Astrocyte (in vitro differentiated cells and primary cell): ENCODE measurements at regions not wholly inside any gene's neighbourhood (a gene's known extent, or its start where the extent isn't known, plus 50 kb on each side); places are given as distances from the start of the nearest gene placed in this dataset.

ENCODE experiments used
- DNase-seq: peaks from one replicate; pipeline ENCODE4 v3.0.0-alpha.2; 2010; ENCODE audit warnings: low read depth
- FAIRE-seq: peaks from 2 replicates; lab custom pipeline; 2011; peaks lifted over from hg19 to GRCh38; lab: Jason Lieb, UNC
- H2AFZ ChIP-seq: 2 replicates; pipeline ENCODE4 v1.6.0; 2012; ENCODE audit warnings: low read depth, low read length, inconsistent platforms
- H3K27ac ChIP-seq: 2 replicates; pipeline ENCODE4 v1.5.1; 2011; ENCODE audit warnings: low read depth, low read length, inconsistent platforms
- H3K27me3 ChIP-seq: 2 replicates; pipeline ENCODE4 v1.6.0; 2011; ENCODE audit warnings: low read length, inconsistent platforms; ENCODE audit not compliant: insufficient read depth
- H3K36me3 ChIP-seq: 2 replicates; pipeline ENCODE4 v1.5.1; 2011; ENCODE audit warnings: low read length, inconsistent platforms; ENCODE audit not compliant: insufficient read depth
- H3K4me1 ChIP-seq: 2 replicates; pipeline ENCODE4 v1.5.1; 2011; ENCODE audit warnings: low read length, inconsistent platforms; ENCODE audit not compliant: insufficient read depth
- H3K4me2 ChIP-seq: 2 replicates; pipeline ENCODE4 v1.6.0; 2012; ENCODE audit warnings: low read length, inconsistent platforms
- H3K4me3 ChIP-seq: 2 replicates; pipeline ENCODE4 v1.5.1; 2011; ENCODE audit warnings: low read depth, mild to moderate bottlenecking, low read length, inconsistent platforms; ENCODE audit not compliant: insufficient read depth
- H3K79me2 ChIP-seq: 2 replicates; pipeline ENCODE4 v1.6.0; 2012; ENCODE audit warnings: mild to moderate bottlenecking, low read length, inconsistent platforms; ENCODE audit not compliant: insufficient read depth
- H3K9ac ChIP-seq: 2 replicates; pipeline ENCODE4 v1.6.0; 2012; ENCODE audit warnings: mild to moderate bottlenecking, low read length, inconsistent platforms
- H3K9me3 ChIP-seq: 2 replicates; pipeline ENCODE4 v1.5.1; 2012; ENCODE audit warnings: low read depth, mild to moderate bottlenecking, low read length, inconsistent platforms; ENCODE audit not compliant: insufficient read depth
- H4K20me1 ChIP-seq: 2 replicates; pipeline ENCODE4 v1.6.0; 2012; ENCODE audit warnings: low read length, inconsistent platforms; ENCODE audit not compliant: insufficient read depth
- H3K27ac Mint-ChIP-seq: one replicate; pipeline ENCODE4 v1.8.0; 2021; ENCODE audit warnings: mild to moderate bottlenecking, mixed read lengths; ENCODE audit not compliant: unreplicated experiment
- H3K27me3 Mint-ChIP-seq: one replicate; pipeline ENCODE4 v1.8.0; 2021; ENCODE audit warnings: low read depth, mixed read lengths; ENCODE audit not compliant: unreplicated experiment
- H3K36me3 Mint-ChIP-seq: one replicate; pipeline ENCODE4 v1.8.0; 2021; ENCODE audit warnings: low read depth, mixed read lengths; ENCODE audit not compliant: unreplicated experiment
- H3K4me1 Mint-ChIP-seq: one replicate; pipeline ENCODE4 v1.8.0; 2021; ENCODE audit warnings: low read depth, mixed read lengths; ENCODE audit not compliant: unreplicated experiment
- H3K4me3 Mint-ChIP-seq: one replicate; pipeline ENCODE4 v1.8.0; 2021; ENCODE audit warnings: mild to moderate bottlenecking, moderate library complexity, mixed read lengths; ENCODE audit not compliant: unreplicated experiment
- H3K9me3 Mint-ChIP-seq: one replicate; pipeline ENCODE4 v1.8.0; 2021; ENCODE audit warnings: mild to moderate bottlenecking, mixed read lengths; ENCODE audit not compliant: unreplicated experiment
- EZH2 ChIP-seq: IDR thresholded peaks from 2 replicates; pipeline ENCODE4 v1.6.1; 2012; ENCODE audit warnings: mild to moderate bottlenecking, low read length, inconsistent platforms; ENCODE audit not compliant: insufficient read depth
- TF ChIP-seq, protein P1 (sequence below): IDR thresholded peaks from 2 replicates; pipeline ENCODE4 v1.5.1; 2011; ENCODE audit warnings: low read depth, mild to moderate bottlenecking, inconsistent platforms, low read length, moderate library complexity; ENCODE audit not compliant: insufficient read depth

GRCh38 chr14:62206456-62206855, 444.2 kb downstream of the SNAPC1 start:
- H3K9ac ChIP-seq = no peak overlapping the region
- no peak overlapping the region for H3K4me2 ChIP-seq
- peaks cover 13% of the 10 kb centered on the region for H3K9me3 Mint-ChIP-seq
- H3K27ac ChIP-seq = no peak overlapping the region
- no peak for DNase-seq
- no peaks in the 10 kb centered on the region for H4K20me1 ChIP-seq
- peak; percentile 54 for FAIRE-seq
- H3K79me2 ChIP-seq = no peaks in the 10 kb centered on the region
- no peaks in the 10 kb centered on the region for H3K36me3 ChIP-seq
- peaks cover 14% of the 10 kb centered on the region for H3K4me1 ChIP-seq
- H3K27me3 ChIP-seq = no peaks in the 10 kb centered on the region
- H3K4me1 Mint-ChIP-seq = peaks cover 2% of the 10 kb centered on the region
- H3K36me3 Mint-ChIP-seq = no peaks in the 10 kb centered on the region
- no peak overlapping the region for H3K4me3 ChIP-seq
- no peak overlapping the region for H2AFZ ChIP-seq
- TF ChIP-seq EZH2 = no peak
- TF ChIP-seq, protein P1, sequence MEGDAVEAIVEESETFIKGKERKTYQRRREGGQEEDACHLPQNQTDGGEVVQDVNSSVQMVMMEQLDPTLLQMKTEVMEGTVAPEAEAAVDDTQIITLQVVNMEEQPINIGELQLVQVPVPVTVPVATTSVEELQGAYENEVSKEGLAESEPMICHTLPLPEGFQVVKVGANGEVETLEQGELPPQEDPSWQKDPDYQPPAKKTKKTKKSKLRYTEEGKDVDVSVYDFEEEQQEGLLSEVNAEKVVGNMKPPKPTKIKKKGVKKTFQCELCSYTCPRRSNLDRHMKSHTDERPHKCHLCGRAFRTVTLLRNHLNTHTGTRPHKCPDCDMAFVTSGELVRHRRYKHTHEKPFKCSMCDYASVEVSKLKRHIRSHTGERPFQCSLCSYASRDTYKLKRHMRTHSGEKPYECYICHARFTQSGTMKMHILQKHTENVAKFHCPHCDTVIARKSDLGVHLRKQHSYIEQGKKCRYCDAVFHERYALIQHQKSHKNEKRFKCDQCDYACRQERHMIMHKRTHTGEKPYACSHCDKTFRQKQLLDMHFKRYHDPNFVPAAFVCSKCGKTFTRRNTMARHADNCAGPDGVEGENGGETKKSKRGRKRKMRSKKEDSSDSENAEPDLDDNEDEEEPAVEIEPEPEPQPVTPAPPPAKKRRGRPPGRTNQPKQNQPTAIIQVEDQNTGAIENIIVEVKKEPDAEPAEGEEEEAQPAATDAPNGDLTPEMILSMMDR = no peak
- H3K4me3 Mint-ChIP-seq = no peak overlapping the region
- H3K27me3 Mint-ChIP-seq = no peaks in the 10 kb centered on the region
- H3K27ac Mint-ChIP-seq = no peak overlapping the region
- no peaks in the 10 kb centered on the region for H3K9me3 ChIP-seq

GRCh38 chr14:62209287-62209899, 447.2 kb downstream of the SNAPC1 start:
- H3K79me2 ChIP-seq = no peaks in the 10 kb centered on the region
- H3K27ac Mint-ChIP-seq = no peak overlapping the region
- H3K36me3 ChIP-seq = no peaks in the 10 kb centered on the region
- H3K9me3 ChIP-seq = no peaks in the 10 kb centered on the region
- peaks cover 14% of the 10 kb centered on the region for H3K4me1 ChIP-seq
- H3K27me3 Mint-ChIP-seq = no peaks in the 10 kb centered on the region
- H3K9me3 Mint-ChIP-seq = peaks cover 10% of the 10 kb centered on the region
- H4K20me1 ChIP-seq = no peaks in the 10 kb centered on the region
- no peaks in the 10 kb centered on the region for H3K36me3 Mint-ChIP-seq
- FAIRE-seq (peak; percentile 93), DNase-seq (peak; percentile 87)
- H2AFZ ChIP-seq = no peak overlapping the region
- no peaks in the 10 kb centered on the region for H3K27me3 ChIP-seq
- peak overlapping the region; percentile 35 for H3K27ac ChIP-seq
- H3K4me2 ChIP-seq = peak overlapping the region; percentile 46
- no peak overlapping the region for H3K4me3 Mint-ChIP-seq
- no peak for TF ChIP-seq EZH2
- TF ChIP-seq, protein P1 = no peak
- no peak overlapping the region for H3K4me3 ChIP-seq
- H3K4me1 Mint-ChIP-seq = peaks cover 2% of the 10 kb centered on the region
- no peak overlapping the region for H3K9ac ChIP-seq

DNA sequence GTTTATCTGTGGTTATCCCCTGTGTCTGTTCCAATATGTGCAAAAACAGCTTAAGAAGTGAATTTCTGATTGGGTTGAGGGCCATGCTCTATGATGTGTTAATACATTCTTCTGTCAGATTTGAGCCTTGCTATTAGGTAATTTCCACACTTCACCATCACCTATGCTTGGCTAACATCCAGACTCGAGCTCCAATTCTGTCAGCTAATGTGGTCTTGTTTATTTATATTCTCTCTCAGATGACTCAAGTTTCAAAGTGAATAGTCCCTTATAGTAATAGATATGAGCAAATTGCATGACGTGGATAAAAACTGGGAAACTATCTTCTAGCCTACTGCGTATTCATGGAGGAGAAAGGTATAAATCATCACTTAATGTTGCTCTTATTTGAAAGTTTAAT, 451.3 kb downstream of the SNAPC1 start:
- Histone ChIP-seq H3K27ac (no peak overlapping the region), H3K79me2 (no peaks in the 10 kb centered on the region), H3K27me3 (no peaks in the 10 kb centered on the region), H3K4me2 (no peak overlapping the region), H3K36me3 (no peaks in the 10 kb centered on the region), H3K9me3 (no peaks in the 10 kb centered on the region), H2AFZ (no peak overlapping the region), H3K9ac (no peak overlapping the region), H4K20me1 (no peaks in the 10 kb centered on the region), H3K4me3 (no peak overlapping the region), H3K4me1 (peaks cover 8% of the 10 kb centered on the region)
- no peak for FAIRE-seq
- peak; percentile 92 for DNase-seq
- H3K4me3 Mint-ChIP-seq = no peak overlapping the region
- peaks cover 2% of the 10 kb centered on the region for H3K4me1 Mint-ChIP-seq
- no peak overlapping the region for H3K27ac Mint-ChIP-seq
- no peaks in the 10 kb centered on the region for H3K27me3 Mint-ChIP-seq
- no peak for TF ChIP-seq EZH2
- TF ChIP-seq, protein P1 = no peak
- no peaks in the 10 kb centered on the region for H3K9me3 Mint-ChIP-seq
- no peaks in the 10 kb centered on the region for H3K36me3 Mint-ChIP-seq
